Liver (tissue), 8 donors: ENCODE measurements at regions not wholly inside any gene's neighbourhood (a gene's known extent, or its start where the extent isn't known, plus 50 kb on each side); places are given as distances from the start of the nearest gene placed in this dataset.

Experiments used
- DNase-seq: peaks from one replicate; pipeline ENCODE4 v3.0.0-alpha.2; 2017; ENCODE audit warnings: low spot score
- H3K27ac ChIP-seq, 2 donors: one replicate each; pipeline ENCODE4 v1.7.0; 2013; ENCODE audit warnings: inconsistent platforms in 2 of 2, low read length in 2 of 2, control low read depth in 1 of 2, low read depth in 1 of 2, mild to moderate bottlenecking in 1 of 2
- H3K27me3 ChIP-seq, 4 donors: one replicate each; pipeline versions ENCODE4 v1.6.1 to v1.7.0; 2013; ENCODE audit warnings: low read length in 3 of 4, inconsistent platforms in 1 of 4, mild to moderate bottlenecking in 1 of 4, moderate library complexity in 1 of 4; ENCODE audit not compliant: control insufficient read depth in 4 of 4, insufficient read depth in 4 of 4
- H3K36me3 ChIP-seq, 4 donors: one replicate each; pipeline versions ENCODE4 v1.6.1 to v1.7.0; 2013; ENCODE audit warnings: low read length in 3 of 4, mild to moderate bottlenecking in 3 of 4, low read depth in 1 of 4, moderate library complexity in 1 of 4; ENCODE audit not compliant: control insufficient read depth in 4 of 4, insufficient read depth in 3 of 4
- H3K4me1 ChIP-seq, 4 donors: one replicate each; pipeline versions ENCODE4 v1.6.1 to v1.7.0; 2013; ENCODE audit warnings: low read length in 3 of 4, mild to moderate bottlenecking in 3 of 4, moderate library complexity in 1 of 4; ENCODE audit not compliant: control insufficient read depth in 4 of 4, insufficient read depth in 4 of 4
- H3K4me3 ChIP-seq, 3 donors: one replicate each; pipeline versions ENCODE4 v1.6.1 to v1.7.0; 2013; ENCODE audit warnings: low read length in 3 of 3, control low read depth in 1 of 3, low read depth in 1 of 3, mild to moderate bottlenecking in 1 of 3
- H3K9ac ChIP-seq, 2 donors: one replicate each; pipeline ENCODE4 v1.7.0; 2013; ENCODE audit warnings: low read length in 2 of 2, mild to moderate bottlenecking in 2 of 2, moderate library complexity in 2 of 2, control low read depth in 1 of 2, low read depth in 1 of 2
- H3K9me3 ChIP-seq, 4 donors: one replicate each; pipeline versions ENCODE4 v1.6.1 to v1.7.0; 2013; ENCODE audit warnings: low read length in 3 of 4; ENCODE audit not compliant: control insufficient read depth in 4 of 4
- ATF3 ChIP-seq: IDR thresholded peaks from 2 replicates; pipeline ENCODE4 v1.6.1; 2016; ENCODE audit warnings: antibody characterized with exemption
- CTCF ChIP-seq: fragments of 150-350 bp; IDR thresholded peaks from 2 replicates; pipeline ENCODE4 v1.5.1; 2017; ENCODE audit warnings: improper control_type of control experiment, low read depth, low read length; ENCODE audit not compliant: missing input control
- EGR1 ChIP-seq, 2 donors: IDR thresholded peaks; 2 replicates each; pipeline ENCODE4 v1.6.1; 2016 to 2018; ENCODE audit warnings: antibody characterized with exemption in 2 of 2, low read depth in 2 of 2
- FOXA1 ChIP-seq: IDR thresholded peaks from 2 replicates; pipeline ENCODE4 v1.6.1; 2016; ENCODE audit warnings: antibody characterized with exemption
- GABPA ChIP-seq, 2 donors: IDR thresholded peaks in 1 of 2; conservative IDR thresholded peaks in 1 of 2; 2 replicates each; pipeline ENCODE4 v1.6.1; 2016; ENCODE audit warnings: antibody characterized with exemption in 2 of 2, mild to moderate bottlenecking in 1 of 2, moderate library complexity in 1 of 2
- HNF4A ChIP-seq, 2 donors: conservative IDR thresholded peaks; 2 replicates each; pipeline ENCODE4 v1.6.1; 2016; ENCODE audit warnings: antibody characterized with exemption in 2 of 2, mild to moderate bottlenecking in 2 of 2
- HNF4G ChIP-seq: IDR thresholded peaks from 2 replicates; pipeline ENCODE4 v1.6.1; 2016; ENCODE audit warnings: antibody characterized with exemption
- JUND ChIP-seq, 2 donors: IDR thresholded peaks; 2 replicates each; pipeline ENCODE4 v1.6.1; 2016; ENCODE audit warnings: antibody characterized with exemption in 2 of 2
- MAX ChIP-seq: IDR thresholded peaks from 2 replicates; pipeline ENCODE4 v1.6.1; 2016; ENCODE audit warnings: antibody characterized with exemption
- RAD21 ChIP-seq, 2 donors: IDR thresholded peaks; 2 replicates each; pipeline ENCODE4 v1.6.1; 2016; ENCODE audit warnings: antibody characterized with exemption in 2 of 2, mild to moderate bottlenecking in 2 of 2
- REST ChIP-seq: IDR thresholded peaks from 2 replicates; pipeline ENCODE4 v1.6.1; 2016; ENCODE audit warnings: antibody characterized with exemption, mild to moderate bottlenecking
- RXRA ChIP-seq, 2 donors: IDR thresholded peaks; 2 replicates each; pipeline ENCODE4 v1.6.1; 2017 to 2018; ENCODE audit warnings: antibody characterized with exemption in 2 of 2, mild to moderate bottlenecking in 1 of 2
- SP1 ChIP-seq: IDR thresholded peaks from 2 replicates; pipeline ENCODE4 v1.6.1; 2018; ENCODE audit warnings: antibody characterized with exemption, mild to moderate bottlenecking
- TAF1 ChIP-seq: conservative IDR thresholded peaks from 2 replicates; pipeline ENCODE4 v1.6.1; 2016; ENCODE audit warnings: antibody characterized with exemption, mild to moderate bottlenecking
- YY1 ChIP-seq: IDR thresholded peaks from 2 replicates; pipeline ENCODE4 v1.6.1; 2016; ENCODE audit warnings: antibody characterized with exemption, mild to moderate bottlenecking
- ZBTB33 ChIP-seq: IDR thresholded peaks from 2 replicates; pipeline ENCODE4 v1.6.1; 2016; ENCODE audit warnings: antibody characterized with exemption
- WGBS: extraction: QIAGEN DNeasy Blood & Tissue Kit; methylation state at CpG from one replicate; pipeline ENCODE4 v1.1.7; 2013; 5-methylcytosine and 5-hydroxymethylcytosine counted together
- donor health status: healthy.
- donor health status: healthy.
- donor health status: healthy.
- donor health status: healthy.
- donor health status: healthy.

- Histone ChIP-seq H3K9me3 (no peaks in the 10 kb centered on the region), H3K36me3 (no peaks in the 10 kb centered on the region), H3K9ac (no peak overlapping the region), H3K27ac (no peak overlapping the region), H3K4me1 (no peaks in the 10 kb centered on the region), H3K27me3 (no peaks in the 10 kb centered on the region), H3K4me3 (no peak overlapping the region)
- TF ChIP-seq ATF3 (no peak), ZBTB33 (no peak), RAD21 (IDR thresholded peaks at IDR 0.05) (no peak), JUND (IDR thresholded peaks at IDR 0.05) (no peak), CTCF (no peak), GABPA (IDR thresholded peaks at IDR 0.05 in 1 of 2, conservative IDR thresholded peaks at IDR 0.05 in 1 of 2) (no peak), TAF1 (no peak), REST (no peak), HNF4G (no peak), YY1 (no peak), EGR1 (IDR thresholded peaks at IDR 0.05; ENCODE audit: low read depth in 2 of 2) (no peak), FOXA1 (no peak), SP1 (no peak), MAX (no peak), HNF4A (conservative IDR thresholded peaks at IDR 0.05) (no peak), RXRA (IDR thresholded peaks at IDR 0.05) (no peak)
- DNase-seq = no peak
- 97% methylated on average over 1 of the region's 1 CpG for WGBS
Measured at GRCh38 chr21:28655471-28655870, 337.2 kb downstream of the LTN1 start.

GRCh38 chr21:28654406-28654805 is 338.3 kb downstream of the LTN1 start:
- Histone ChIP-seq H3K9me3 (no peaks in the 10 kb centered on the region), H3K4me1 (no peaks in the 10 kb centered on the region), H3K27me3 (no peaks in the 10 kb centered on the region), H3K9ac (no peak overlapping the region), H3K27ac (no peak overlapping the region), H3K4me3 (no peak overlapping the region), H3K36me3 (no peaks in the 10 kb centered on the region)
- TF ChIP-seq SP1 (no peak), JUND (IDR thresholded peaks at IDR 0.05) (no peak), GABPA (IDR thresholded peaks at IDR 0.05 in 1 of 2, conservative IDR thresholded peaks at IDR 0.05 in 1 of 2) (no peak), YY1 (no peak), REST (no peak), FOXA1 (no peak), TAF1 (no peak), RAD21 (IDR thresholded peaks at IDR 0.05) (no peak), HNF4A (conservative IDR thresholded peaks at IDR 0.05) (no peak), CTCF (no peak), EGR1 (IDR thresholded peaks at IDR 0.05; ENCODE audit: low read depth in 2 of 2) (no peak)
- no peak for DNase-seq
- WGBS = 86% methylated on average over 3 of the region's 3 CpGs
